Mammary epithelial cell (primary cell): ENCODE measurements at regions not wholly inside any gene's neighbourhood (a gene's known extent, or its start where the extent isn't known, plus 50 kb on each side); places are given as distances from the start of the nearest gene placed in this dataset.

ENCODE experiments used
- CTCF ChIP-seq, 2 donors: IDR thresholded peaks in 1 of 2; conservative IDR thresholded peaks in 1 of 2; 2 replicates each; pipeline ENCODE4 v1.5.1; 2011 to 2012; ENCODE audit warnings: inconsistent platforms in 2 of 2, low read length in 2 of 2, mild to moderate bottlenecking in 2 of 2, control low read depth in 1 of 2, low read depth in 1 of 2; ENCODE audit not compliant: insufficient read depth in 1 of 2; ENCODE audit errors: extremely low read depth in 1 of 2
- EZH2 ChIP-seq: IDR thresholded peaks from 2 replicates; pipeline ENCODE4 v1.6.1; 2012; ENCODE audit warnings: low read length, inconsistent platforms, borderline replicate concordance

- TF ChIP-seq EZH2 (no peak), CTCF (conservative IDR thresholded peaks at IDR 0.05 in 1 of 2, IDR thresholded peaks at IDR 0.05 in 1 of 2; ENCODE audit: extremely low read depth in 1 of 2, insufficient read depth in 1 of 2, low read depth in 1 of 2, low read length in 2 of 2) (no peak)
These were observed 212.8 kb upstream of the RORA start for GRCh38 chr15:61441891-61442290.
